Activated CD4-positive, alpha-beta T cell treated with anti-CD3 and anti-CD28 coated beads, Interleukin-2, amount 10 ng/mL, durations not matched to agents 7 days and 5 days (primary cell): ENCODE measurements at regions not wholly inside any gene's neighbourhood (a gene's known extent, or its start where the extent isn't known, plus 50 kb on each side); places are given as distances from the start of the nearest gene placed in this dataset.

Experiments
- CTCF ChIA-PET: fragments of 350-600 bp; sonication (Branson Sonifier 250); formaldehyde crosslinking; loops from one replicate; lab custom pipeline; 2021; ENCODE audit warnings: antibody characterized with exemption; lab: Charles Lee
- POLR2A ChIA-PET: fragments of 350-600 bp; sonication (Branson Sonifier 250); formaldehyde crosslinking; loops from one replicate; lab custom pipeline; 2021; ENCODE audit warnings: antibody characterized with exemption; lab: Charles Lee
- DNase-seq: peaks from one replicate; pipeline ENCODE4 v3.0.0-alpha.2; 2020
- H3K27ac Mint-ChIP-seq: one replicate; pipeline ENCODE4 v1.8.0; 2021; ENCODE audit warnings: mild to moderate bottlenecking, moderate library complexity, mixed read lengths
- H3K27me3 Mint-ChIP-seq: one replicate; pipeline ENCODE4 v1.8.0; 2021; ENCODE audit warnings: mixed read lengths
- H3K36me3 Mint-ChIP-seq: one replicate; pipeline ENCODE4 v1.8.0; 2021; ENCODE audit warnings: low read depth, mixed read lengths
- H3K4me1 Mint-ChIP-seq: one replicate; pipeline ENCODE4 v1.8.0; 2021; ENCODE audit warnings: mixed read lengths
- H3K4me3 Mint-ChIP-seq: one replicate; pipeline ENCODE4 v1.8.0; 2021; ENCODE audit warnings: mild to moderate bottlenecking, moderate library complexity, mixed read lengths
- H3K9me3 Mint-ChIP-seq: one replicate; pipeline ENCODE4 v1.8.0; 2021; ENCODE audit warnings: mixed read lengths

GRCh38 chr4:35147761-35148160 is 1096.6 kb downstream of the ARAP2 start:
- no peak overlapping the region for H3K4me3 Mint-ChIP-seq
- no peaks in the 10 kb centered on the region for H3K4me1 Mint-ChIP-seq
- H3K27me3 Mint-ChIP-seq, result no peaks in the 10 kb centered on the region
- ChIA-PET CTCF (no interaction called here), POLR2A (no interaction called here)
- peaks cover 3% of the 10 kb centered on the region for H3K9me3 Mint-ChIP-seq
- no peak overlapping the region for H3K27ac Mint-ChIP-seq
- DNase-seq, result no peak
- H3K36me3 Mint-ChIP-seq, result no peaks in the 10 kb centered on the region

DNA sequence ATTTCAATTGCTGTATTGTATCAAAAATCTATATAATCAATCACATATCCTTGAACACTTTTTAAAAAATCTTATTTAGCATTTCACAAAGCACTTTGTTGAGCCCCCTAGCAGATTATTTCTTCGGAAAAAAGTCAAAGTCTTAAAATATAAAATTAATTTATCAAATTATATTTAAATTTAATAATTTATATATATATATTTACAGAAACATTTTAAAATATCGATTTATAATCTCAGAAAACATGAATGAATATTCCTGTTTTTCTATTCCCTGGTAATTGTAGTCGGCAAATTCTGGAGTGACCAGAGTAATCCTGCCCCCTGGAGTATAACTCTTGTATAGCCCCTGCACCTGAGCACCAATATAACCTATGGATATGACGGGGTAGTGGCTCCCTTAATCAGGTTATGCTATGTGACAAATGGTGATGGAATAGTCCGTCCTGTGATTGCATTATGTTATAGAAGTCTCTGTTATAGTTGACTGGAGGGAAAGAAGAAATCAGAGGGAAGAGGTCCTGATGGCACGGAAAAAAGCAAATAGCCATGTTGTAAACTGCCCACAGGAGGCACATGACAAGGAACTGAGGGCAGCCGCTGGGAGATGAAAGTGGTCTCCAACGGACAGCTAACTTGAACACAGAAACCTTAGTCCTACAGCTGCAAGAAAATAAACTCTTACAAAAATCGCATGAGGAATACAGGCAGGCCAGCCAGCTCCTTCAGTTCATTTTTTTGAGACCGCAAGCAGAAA is 1092.3 kb downstream of the ARAP2 start:
- no peaks in the 10 kb centered on the region for H3K27me3 Mint-ChIP-seq
- H3K4me1 Mint-ChIP-seq, result no peaks in the 10 kb centered on the region
- no peaks in the 10 kb centered on the region for H3K36me3 Mint-ChIP-seq
- POLR2A ChIA-PET, result no interaction called here
- no peaks in the 10 kb centered on the region for H3K9me3 Mint-ChIP-seq
- no peak for DNase-seq
- H3K4me3 Mint-ChIP-seq, result no peak overlapping the region
- CTCF ChIA-PET, result no interaction called here
- no peak overlapping the region for H3K27ac Mint-ChIP-seq

DNA sequence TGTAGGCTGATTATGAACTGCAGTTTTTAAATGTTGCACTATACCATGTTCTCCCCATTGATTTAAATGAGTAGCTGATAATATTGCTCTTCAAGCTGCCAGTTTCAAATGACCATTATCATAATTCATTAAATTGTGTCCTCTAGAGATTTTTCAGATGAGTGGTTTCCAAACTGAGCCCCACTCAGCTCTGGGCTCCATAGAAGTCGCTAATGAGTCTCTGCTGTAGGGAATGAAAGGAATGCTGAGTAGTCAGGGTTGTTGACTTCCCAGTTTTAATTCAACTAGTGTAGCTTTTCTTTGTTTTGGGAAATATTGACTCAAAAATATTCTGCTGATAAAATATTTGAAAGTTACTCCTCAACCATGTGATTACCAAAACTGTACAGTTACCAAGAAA is 1081.1 kb downstream of the ARAP2 start:
- Mint-ChIP-seq H3K36me3 (no peaks in the 10 kb centered on the region), H3K27ac (no peak overlapping the region), H3K9me3 (no peaks in the 10 kb centered on the region), H3K4me1 (no peaks in the 10 kb centered on the region), H3K27me3 (no peaks in the 10 kb centered on the region), H3K4me3 (no peak overlapping the region)
- DNase-seq, result no peak
- ChIA-PET POLR2A (no interaction called here), CTCF (no interaction called here)

DNA sequence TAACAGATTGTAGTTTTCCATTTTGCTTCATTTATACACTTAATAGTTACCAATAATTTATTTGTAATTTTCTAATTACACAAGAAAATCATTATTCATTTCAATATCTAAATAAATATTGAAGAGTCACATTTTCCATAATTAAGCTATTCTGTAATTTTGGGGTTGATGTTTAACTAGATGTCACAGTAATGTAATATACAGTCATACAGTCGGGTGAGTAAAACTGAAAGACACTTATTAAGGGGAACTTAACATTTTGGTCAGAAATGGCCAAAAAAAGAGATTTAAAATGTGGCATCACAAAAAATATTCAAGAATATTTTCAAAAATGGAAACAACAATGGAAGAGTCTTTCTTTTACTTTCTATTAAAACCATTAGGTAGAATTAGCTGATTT is 1080.3 kb downstream of the ARAP2 start:
- DNase-seq, result no peak
- Mint-ChIP-seq H3K4me3 (no peak overlapping the region), H3K9me3 (no peaks in the 10 kb centered on the region), H3K27ac (no peak overlapping the region), H3K4me1 (no peaks in the 10 kb centered on the region), H3K36me3 (no peaks in the 10 kb centered on the region), H3K27me3 (no peaks in the 10 kb centered on the region)
- POLR2A ChIA-PET, result no interaction called here
- CTCF ChIA-PET, result no interaction called here

DNA sequence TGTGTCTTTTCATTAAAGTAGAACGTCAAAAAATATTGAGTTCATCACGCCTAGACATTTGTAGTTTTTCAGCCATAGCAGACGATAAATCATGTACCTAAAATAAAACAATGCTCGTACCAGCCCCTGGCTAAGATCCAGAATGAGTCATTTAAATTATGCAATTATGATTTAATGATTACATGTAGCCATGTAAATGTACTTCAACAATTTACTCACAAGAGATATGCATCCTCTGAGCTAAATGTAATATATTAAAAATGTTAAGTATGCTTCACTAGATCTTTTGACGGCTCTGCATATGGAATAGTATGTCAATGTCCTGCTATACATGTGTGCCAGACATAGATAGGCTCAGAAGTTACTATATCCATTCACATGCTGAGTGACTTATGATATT is 1077.8 kb downstream of the ARAP2 start:
- no peaks in the 10 kb centered on the region for H3K9me3 Mint-ChIP-seq
- no peaks in the 10 kb centered on the region for H3K36me3 Mint-ChIP-seq
- H3K4me1 Mint-ChIP-seq, result no peaks in the 10 kb centered on the region
- no peaks in the 10 kb centered on the region for H3K27me3 Mint-ChIP-seq
- CTCF ChIA-PET, result no interaction called here
- no peak overlapping the region for H3K27ac Mint-ChIP-seq
- no peak overlapping the region for H3K4me3 Mint-ChIP-seq
- no peak for DNase-seq
- POLR2A ChIA-PET, result no interaction called here

- H3K4me3 Mint-ChIP-seq, result no peak overlapping the region
- no peak overlapping the region for H3K27ac Mint-ChIP-seq
- H3K27me3 Mint-ChIP-seq, result no peaks in the 10 kb centered on the region
- H3K36me3 Mint-ChIP-seq, result no peaks in the 10 kb centered on the region
- ChIA-PET CTCF (no interaction called here), POLR2A (no interaction called here)
- no peaks in the 10 kb centered on the region for H3K9me3 Mint-ChIP-seq
- no peak for DNase-seq
- H3K4me1 Mint-ChIP-seq, result no peaks in the 10 kb centered on the region
These were observed 1076.9 kb downstream of the ARAP2 start for GRCh38 chr4:35167385-35167784.

DNA sequence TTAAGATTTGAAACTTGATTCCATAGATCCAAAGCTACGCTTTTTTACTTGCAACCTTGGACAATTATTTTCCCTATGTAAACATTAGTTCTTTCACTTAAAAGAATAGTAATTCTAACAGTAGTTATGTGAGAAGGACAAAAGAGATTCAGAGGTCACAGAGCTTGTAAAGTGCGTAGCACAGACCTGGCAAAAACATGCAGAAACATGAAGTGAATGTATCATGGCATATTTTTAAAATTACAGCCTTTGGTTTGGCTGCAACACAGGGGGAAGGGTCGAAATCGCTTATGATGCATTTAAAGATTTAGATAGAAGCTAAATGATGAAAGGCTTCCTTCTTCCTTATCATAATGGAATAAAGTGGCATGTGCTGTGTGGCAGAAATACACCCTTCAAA is 1068.8 kb downstream of the ARAP2 start:
- no peak overlapping the region for H3K4me3 Mint-ChIP-seq
- DNase-seq, result no peak
- H3K36me3 Mint-ChIP-seq, result no peaks in the 10 kb centered on the region
- no peaks in the 10 kb centered on the region for H3K27me3 Mint-ChIP-seq
- no peaks in the 10 kb centered on the region for H3K9me3 Mint-ChIP-seq
- H3K27ac Mint-ChIP-seq, result no peak overlapping the region
- H3K4me1 Mint-ChIP-seq, result no peaks in the 10 kb centered on the region
- POLR2A ChIA-PET, result no interaction called here
- CTCF ChIA-PET, result no interaction called here

DNA sequence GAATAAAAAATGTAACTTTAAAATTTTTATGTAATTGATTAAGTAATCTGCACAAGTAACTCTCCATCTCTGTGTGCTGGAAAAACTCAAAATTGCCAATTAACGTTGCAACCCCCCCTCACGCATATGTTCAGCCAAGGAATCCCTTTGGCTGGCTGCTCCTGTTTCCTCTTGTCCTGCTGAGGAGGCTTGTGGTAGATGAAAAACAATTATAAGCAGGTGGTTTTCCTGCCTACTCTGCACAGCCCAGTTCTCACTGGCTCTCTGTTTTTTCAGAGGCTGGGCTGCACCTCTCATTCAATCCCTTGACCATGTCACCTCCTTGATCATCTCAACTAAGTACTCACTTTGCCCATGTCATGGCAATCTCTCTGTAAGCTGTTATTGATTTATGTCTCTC is 1068.4 kb downstream of the ARAP2 start:
- CTCF ChIA-PET, result no interaction called here
- Mint-ChIP-seq H3K4me3 (no peak overlapping the region), H3K4me1 (no peaks in the 10 kb centered on the region), H3K36me3 (no peaks in the 10 kb centered on the region), H3K9me3 (no peaks in the 10 kb centered on the region), H3K27ac (no peak overlapping the region), H3K27me3 (no peaks in the 10 kb centered on the region)
- DNase-seq, result no peak
- POLR2A ChIA-PET, result no interaction called here

GRCh38 chr4:35182451-35182850 is 1061.9 kb downstream of the ARAP2 start:
- Mint-ChIP-seq H3K36me3 (no peaks in the 10 kb centered on the region), H3K9me3 (no peaks in the 10 kb centered on the region), H3K4me3 (no peak overlapping the region), H3K27me3 (no peaks in the 10 kb centered on the region), H3K27ac (no peak overlapping the region), H3K4me1 (no peaks in the 10 kb centered on the region)
- ChIA-PET POLR2A (no interaction called here), CTCF (no interaction called here)
- DNase-seq, result no peak

DNA sequence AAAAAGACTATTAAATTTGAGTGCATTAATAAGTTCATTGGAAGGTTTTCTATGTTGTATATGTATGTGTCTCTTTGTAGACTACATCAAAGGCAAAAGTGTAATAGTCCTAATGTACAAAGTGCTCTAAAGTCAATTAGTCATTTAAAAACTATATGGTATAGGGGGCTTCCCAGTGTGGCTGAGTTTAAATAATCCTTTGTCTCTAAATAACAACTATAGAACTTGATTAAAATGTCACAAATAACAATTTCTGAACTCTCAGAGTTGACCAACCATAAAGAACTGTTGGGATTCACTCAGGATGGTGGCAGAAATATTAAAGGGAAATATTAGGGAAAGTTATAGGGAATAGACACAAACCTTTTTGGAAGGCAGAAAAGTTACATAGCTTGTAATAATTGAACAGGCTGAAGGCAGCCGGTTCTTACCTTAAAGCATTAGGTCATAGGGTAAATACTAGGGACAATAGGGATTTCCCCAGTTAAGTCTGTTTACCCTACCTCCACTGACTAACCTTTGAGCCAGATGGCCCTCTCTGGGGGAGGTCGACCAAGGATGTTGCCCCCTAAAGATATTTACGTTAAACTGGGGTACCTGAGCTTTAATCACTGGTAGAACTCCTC is 1054.2 kb downstream of the ARAP2 start:
- Mint-ChIP-seq H3K27me3 (no peaks in the 10 kb centered on the region), H3K4me3 (no peak overlapping the region), H3K36me3 (no peaks in the 10 kb centered on the region), H3K9me3 (no peaks in the 10 kb centered on the region), H3K4me1 (no peaks in the 10 kb centered on the region), H3K27ac (no peak overlapping the region)
- ChIA-PET POLR2A (no interaction called here), CTCF (no interaction called here)
- DNase-seq, result no peak

GRCh38 chr4:35201403-35201802 is 1042.9 kb downstream of the ARAP2 start:
- H3K27ac Mint-ChIP-seq, result no peak overlapping the region
- H3K27me3 Mint-ChIP-seq, result no peaks in the 10 kb centered on the region
- H3K4me3 Mint-ChIP-seq, result no peak overlapping the region
- peaks cover 2% of the 10 kb centered on the region for H3K9me3 Mint-ChIP-seq
- DNase-seq, result no peak
- ChIA-PET POLR2A (no interaction called here), CTCF (no interaction called here)
- no peaks in the 10 kb centered on the region for H3K36me3 Mint-ChIP-seq
- no peaks in the 10 kb centered on the region for H3K4me1 Mint-ChIP-seq

DNA sequence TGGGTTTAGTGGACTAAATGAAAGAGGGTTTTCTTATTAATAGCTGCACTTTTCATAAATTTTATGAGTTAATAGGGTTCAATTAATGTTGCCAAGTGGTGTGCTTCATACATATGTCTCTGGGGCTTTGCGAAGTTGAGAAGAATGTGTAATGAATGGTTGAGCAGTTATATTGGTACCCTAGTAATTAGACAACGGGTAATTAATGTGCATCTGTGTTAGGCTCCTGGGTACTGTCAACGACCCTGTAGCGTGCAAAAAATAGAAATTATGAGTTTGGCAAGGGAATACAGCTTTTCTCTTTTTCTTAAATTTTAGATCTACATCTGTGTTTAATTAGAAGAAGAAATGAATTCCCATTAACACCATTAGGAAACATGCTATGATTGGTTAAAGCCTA is 1027.7 kb downstream of the ARAP2 start:
- CTCF ChIA-PET, result no interaction called here
- no peaks in the 10 kb centered on the region for H3K4me1 Mint-ChIP-seq
- POLR2A ChIA-PET, result no interaction called here

DNA sequence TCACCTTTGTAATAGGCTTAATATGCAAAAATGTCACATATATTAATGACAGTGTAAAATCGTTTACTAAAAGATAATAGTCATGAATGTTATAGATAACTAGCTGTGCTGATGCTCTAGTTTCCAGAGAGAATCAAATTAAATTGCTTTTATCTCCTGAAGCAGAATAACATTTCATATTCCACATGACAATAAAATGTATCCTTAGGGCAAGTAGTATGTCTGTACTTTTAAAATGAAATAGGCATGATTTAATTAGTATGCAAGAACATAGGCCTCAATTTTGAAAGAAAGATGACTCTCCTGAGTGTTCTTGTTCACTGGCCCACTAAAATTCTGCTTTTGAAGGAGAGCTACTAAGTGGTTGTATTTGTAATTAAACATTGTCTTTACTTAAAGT is 1027.0 kb downstream of the ARAP2 start:
- DNase-seq, result no peak
- Mint-ChIP-seq H3K4me1 (no peaks in the 10 kb centered on the region), H3K9me3 (no peaks in the 10 kb centered on the region), H3K27me3 (no peaks in the 10 kb centered on the region), H3K4me3 (no peak overlapping the region), H3K27ac (no peak overlapping the region), H3K36me3 (no peaks in the 10 kb centered on the region)
- POLR2A ChIA-PET, result no interaction called here
- CTCF ChIA-PET, result no interaction called here

More for the DNA sequence above, 1027.7 kb downstream of the ARAP2 start:
- Mint-ChIP-seq H3K36me3 (no peaks in the 10 kb centered on the region), H3K9me3 (no peaks in the 10 kb centered on the region), H3K27ac (no peak overlapping the region), H3K4me3 (no peak overlapping the region), H3K27me3 (no peaks in the 10 kb centered on the region)
- DNase-seq, result no peak

GRCh38 chr4:35228313-35228712 is 1016.0 kb downstream of the ARAP2 start:
- Mint-ChIP-seq H3K27ac (no peak overlapping the region), H3K4me3 (no peak overlapping the region), H3K4me1 (no peaks in the 10 kb centered on the region), H3K27me3 (no peaks in the 10 kb centered on the region), H3K9me3 (no peaks in the 10 kb centered on the region), H3K36me3 (no peaks in the 10 kb centered on the region)
- DNase-seq, result no peak
- CTCF ChIA-PET, result no interaction called here
- POLR2A ChIA-PET, result no interaction called here
